GM19452 (cell line): ENCODE measurements at regions not wholly inside any gene's neighbourhood (a gene's known extent, or its start where the extent isn't known, plus 50 kb on each side); places are given as distances from the start of the nearest gene placed in this dataset.
"Not testable (repeated sequence)": the region's sequence is repeated elsewhere in the genome, so short reads cannot be mapped to it uniquely, and the experiment has no call there.

ENCODE experiments used
- ATAC-seq: cut with Tn5 transposase; IDR thresholded peaks from one replicate; pipeline ENCODE4 v1.9.1; 2021; ENCODE audit not compliant: unreplicated experiment

- no peak for ATAC-seq
Measured at GRCh38 chr5:158039911-158040347, 181.0 kb upstream of the CLINT1 start.

DNA sequence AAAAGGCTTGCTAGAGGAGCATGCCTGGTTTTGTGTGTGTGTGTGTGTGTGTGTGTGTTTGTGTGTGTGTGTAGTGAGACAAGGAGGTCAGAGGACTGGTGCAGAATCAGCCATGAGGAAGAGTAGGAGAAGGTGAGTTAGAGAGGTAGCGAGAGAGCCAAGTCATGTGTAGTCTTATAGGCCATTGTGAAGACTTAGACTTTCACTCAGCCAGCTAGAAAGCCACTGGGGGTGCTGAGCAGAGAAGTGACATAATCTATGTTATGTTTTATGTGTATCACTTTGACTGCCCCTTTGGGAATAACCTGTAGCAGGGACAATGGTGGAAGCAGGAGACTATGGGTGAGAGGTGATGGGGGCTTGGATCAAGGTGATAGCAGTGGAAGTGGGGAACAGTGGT is 180.5 kb upstream of the CLINT1 start:
- no peak for ATAC-seq

DNA sequence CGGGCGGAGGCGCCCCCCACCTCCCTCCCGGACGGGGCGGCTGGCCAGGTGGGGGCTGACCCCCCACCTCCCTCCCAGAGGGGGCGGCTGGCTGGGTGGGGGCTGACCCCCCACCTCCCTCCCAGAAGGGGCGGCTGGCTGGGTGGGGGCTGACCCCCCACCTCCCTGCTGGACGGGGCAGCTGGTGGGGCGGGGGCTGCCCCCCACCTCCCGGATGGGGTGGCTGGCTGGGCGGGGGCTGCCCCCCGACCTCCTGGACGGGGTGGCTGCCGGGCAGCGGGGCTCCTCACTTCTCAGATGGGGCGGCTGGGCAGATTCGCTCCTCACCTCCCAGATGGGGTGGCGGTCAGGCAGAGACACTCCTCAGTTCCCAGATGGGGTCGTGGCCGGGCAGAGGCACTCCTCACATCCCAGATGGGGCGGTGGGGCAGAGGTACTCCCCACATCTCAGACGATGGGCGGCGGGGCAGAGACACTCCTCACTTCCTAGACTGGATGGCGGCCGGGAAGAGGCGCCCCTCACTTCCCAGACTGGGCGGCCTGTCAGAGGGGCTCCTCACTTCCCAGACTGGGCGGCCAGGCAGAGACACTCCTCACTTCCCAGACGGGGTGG is 178.1 kb upstream of the CLINT1 start:
- not testable (repeated sequence) for ATAC-seq

GRCh38 chr5:158034586-158034985 is 175.6 kb upstream of the CLINT1 start:
- not testable (repeated sequence) for ATAC-seq

- ATAC-seq, result no peak
Measured at GRCh38 chr5:158033724-158034123, 174.8 kb upstream of the CLINT1 start.

DNA sequence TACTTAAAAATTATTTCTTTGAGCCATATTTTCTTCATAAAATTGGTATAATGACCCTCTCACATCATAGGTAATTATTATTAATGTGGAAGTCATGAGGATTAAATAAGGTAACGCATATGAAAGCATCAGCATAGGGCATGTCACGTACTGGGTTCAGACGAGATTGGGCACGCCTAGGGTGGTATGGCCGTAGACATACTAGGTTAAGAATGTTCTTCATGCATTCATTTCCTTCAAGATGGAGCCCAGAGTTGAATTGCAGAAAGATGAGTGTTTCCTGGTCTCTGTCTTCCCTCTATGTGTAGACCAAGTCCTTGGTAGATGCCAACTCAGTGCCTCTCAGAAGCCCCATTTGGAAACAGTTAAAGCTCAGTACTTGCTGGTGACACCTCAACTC is 174.1 kb upstream of the CLINT1 start:
- no peak for ATAC-seq

GRCh38 chr5:158032246-158032645 is 173.3 kb upstream of the CLINT1 start:
- no peak for ATAC-seq

GRCh38 chr5:158027806-158028775 is 169.1 kb upstream of the CLINT1 start:
- no peak for ATAC-seq

GRCh38 chr5:158026304-158027031 is 167.5 kb upstream of the CLINT1 start:
- ATAC-seq, result no peak

DNA sequence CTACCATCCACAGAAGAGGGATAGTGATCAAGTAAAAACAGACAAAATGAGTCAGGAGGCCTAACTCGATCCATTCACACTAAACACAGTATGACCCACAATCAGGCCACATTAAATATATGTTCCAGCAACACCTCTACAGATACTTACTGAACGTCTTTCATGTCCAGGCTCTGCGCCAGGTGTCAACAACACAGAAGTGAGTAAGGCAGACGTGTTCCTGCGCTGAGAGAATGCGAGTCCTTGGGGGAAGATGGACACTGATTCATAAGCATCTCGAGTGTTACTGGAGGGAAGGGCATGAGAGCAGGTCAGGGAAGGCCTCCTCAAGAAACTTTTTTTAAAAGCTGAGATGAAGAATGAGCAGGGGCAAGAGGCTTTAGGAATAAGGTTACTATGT is 164.3 kb upstream of the CLINT1 start:
- ATAC-seq, result no peak

DNA sequence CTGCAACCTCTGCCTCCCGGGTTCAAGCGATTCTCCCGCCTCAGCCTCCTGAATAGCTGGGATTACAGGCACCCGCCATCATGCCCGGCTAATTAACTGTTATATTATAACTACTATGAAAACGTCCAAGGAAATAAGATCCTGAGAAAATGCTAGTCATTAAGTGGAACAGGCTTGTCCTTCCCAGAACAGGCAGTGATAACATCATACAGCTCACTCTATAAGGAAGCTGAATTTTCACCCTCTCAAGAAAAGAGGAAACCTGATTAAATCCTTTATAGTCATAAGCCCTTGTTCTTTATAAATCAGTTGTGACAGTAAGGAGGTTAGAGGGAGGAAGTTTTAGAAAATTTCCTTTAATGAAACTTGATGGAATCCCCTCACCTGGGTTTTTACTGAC is 163.9 kb upstream of the CLINT1 start:
- no peak for ATAC-seq

DNA sequence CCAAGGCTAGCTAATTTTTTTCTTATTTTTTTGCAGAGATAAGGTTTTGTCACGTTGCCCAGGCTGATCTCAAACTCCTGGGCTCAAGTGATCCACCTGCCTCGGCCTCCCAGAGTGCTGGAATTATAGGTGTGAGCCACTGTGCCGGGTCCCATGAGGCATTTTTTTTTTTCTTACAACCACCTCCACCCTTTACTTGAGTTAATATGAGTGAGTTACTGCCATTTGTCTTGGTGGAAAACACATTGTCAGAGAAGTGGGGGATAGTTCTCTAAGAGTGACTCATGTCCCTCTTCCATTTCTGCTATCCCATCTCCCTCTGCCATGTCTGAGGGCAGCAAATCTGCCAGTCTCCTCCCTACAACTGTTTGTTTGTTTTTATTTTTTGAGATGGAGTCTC is 163.4 kb upstream of the CLINT1 start:
- ATAC-seq, result no peak

GRCh38 chr5:158020555-158021418 is 161.8 kb upstream of the CLINT1 start:
- ATAC-seq, result no peak

- ATAC-seq, result no peak
Measured at GRCh38 chr5:158017469-158017868, 158.5 kb upstream of the CLINT1 start.

- ATAC-seq, result no peak
Measured at GRCh38 chr5:158014372-158014771, 155.4 kb upstream of the CLINT1 start.

DNA sequence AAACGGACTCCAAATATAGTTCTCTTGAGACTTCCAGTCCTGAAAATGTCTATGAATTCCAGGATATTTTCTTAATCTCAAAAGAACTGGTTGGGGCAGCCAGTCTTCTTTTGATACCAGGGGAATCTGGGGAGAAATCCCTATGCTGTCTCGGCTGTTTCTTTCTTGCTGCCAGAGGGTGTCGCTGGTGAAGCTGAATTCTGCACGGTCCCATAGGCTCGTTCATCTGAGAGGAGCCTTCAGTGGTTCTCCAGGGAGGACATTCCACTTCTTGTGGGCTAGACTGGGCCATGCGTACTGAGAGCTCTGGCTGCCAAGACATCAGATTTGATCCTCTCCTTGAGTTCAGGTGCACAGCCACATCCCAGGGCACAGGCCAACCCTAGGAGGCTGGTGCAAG is 155.0 kb upstream of the CLINT1 start:
- ATAC-seq, result no peak

GRCh38 chr5:158013303-158013702 is 154.4 kb upstream of the CLINT1 start:
- no peak for ATAC-seq

GRCh38 chr5:158011422-158011821 is 152.5 kb upstream of the CLINT1 start:
- no peak for ATAC-seq

DNA sequence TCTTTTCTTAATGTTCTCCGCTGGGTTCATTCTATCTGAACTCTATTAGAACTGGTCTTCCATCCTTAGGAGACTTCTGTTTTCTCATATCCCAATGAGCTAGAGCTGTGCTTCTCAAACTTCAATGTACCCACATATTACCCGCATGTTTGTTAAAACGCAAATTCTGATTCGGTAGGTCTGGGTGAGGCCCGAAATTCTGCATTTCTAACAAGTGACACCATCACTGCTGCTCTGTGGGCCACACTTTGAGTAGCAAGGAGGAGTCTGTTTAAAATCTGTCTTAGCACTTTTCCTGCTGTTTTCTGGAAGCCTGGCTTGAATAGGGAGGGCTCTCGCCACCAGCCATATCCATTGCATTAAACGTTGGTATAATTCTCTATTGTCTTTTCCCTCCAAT is 151.9 kb upstream of the CLINT1 start:
- ATAC-seq, result no peak

DNA sequence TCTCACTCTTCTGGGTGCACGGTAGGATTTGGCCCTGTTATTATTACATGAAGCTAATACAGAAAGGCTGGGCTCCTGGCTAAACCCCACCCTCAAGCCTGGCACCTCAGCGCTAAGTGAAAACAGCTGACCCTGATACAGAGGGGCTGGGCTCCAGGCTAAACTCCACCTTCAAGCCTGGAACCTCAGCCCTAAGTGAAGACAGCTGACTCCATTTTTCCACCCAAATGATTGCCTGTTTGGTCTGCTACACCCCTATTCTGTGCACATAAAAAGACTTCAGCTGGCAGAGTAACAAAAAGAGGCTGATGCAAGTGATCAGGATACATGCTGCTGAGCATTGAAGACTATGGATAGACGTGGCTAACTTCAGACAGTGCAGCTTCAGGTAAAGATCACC is 148.4 kb upstream of the CLINT1 start:
- no peak for ATAC-seq

DNA sequence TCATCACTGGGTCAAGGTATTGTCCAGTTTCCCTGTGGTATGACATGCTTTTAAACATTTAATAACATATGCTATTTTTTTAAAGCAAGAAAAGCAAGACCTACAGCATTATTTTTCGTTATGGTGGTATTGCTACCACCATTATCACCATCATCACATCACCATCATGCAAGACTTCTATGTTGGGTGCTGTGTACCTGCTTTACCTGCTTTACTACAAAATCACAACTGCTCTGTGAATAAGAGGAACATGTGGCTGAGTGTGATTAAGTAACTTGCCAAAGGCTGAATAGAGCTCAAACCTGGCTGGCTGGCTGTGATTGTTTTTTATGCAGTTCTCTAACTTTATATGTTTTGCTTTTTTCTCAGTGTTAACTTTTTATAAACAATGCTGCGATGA is 140.8 kb upstream of the CLINT1 start:
- no peak for ATAC-seq
